Keratinocyte (primary cell): ENCODE measurements at regions not wholly inside any gene's neighbourhood (a gene's known extent, or its start where the extent isn't known, plus 50 kb on each side); places are given as distances from the start of the nearest gene placed in this dataset.

Experiments used
- DNase-seq: peaks from one replicate; pipeline ENCODE4 v3.0.0-alpha.2; 2011; ENCODE audit warnings: low read depth, missing footprints, low spot score
- FAIRE-seq: peaks from 2 replicates; lab custom pipeline; 2011; peaks lifted over from hg19 to GRCh38; lab: Jason Lieb, UNC
- H2AFZ ChIP-seq: 2 replicates; pipeline ENCODE4 v1.6.0; 2012; ENCODE audit warnings: low read length, control low read depth, inconsistent platforms; ENCODE audit not compliant: control insufficient read depth
- H3K27ac ChIP-seq: 2 replicates; pipeline ENCODE4 v1.5.1; 2011; ENCODE audit warnings: low read length; ENCODE audit not compliant: control insufficient read depth, insufficient read depth
- H3K27me3 ChIP-seq: 3 replicates; pipeline ENCODE4 v1.6.0; 2011; ENCODE audit warnings: low read length; ENCODE audit not compliant: control insufficient read depth, insufficient read depth; ENCODE audit errors: extremely low read depth
- H3K36me3 ChIP-seq, 2 experiments: 2 replicates in 1 of 2; 3 replicates in 1 of 2; pipeline ENCODE4 v1.5.1; 2011; ENCODE audit warnings: low read length in 2 of 2, mild to moderate bottlenecking in 1 of 2; ENCODE audit not compliant: control insufficient read depth in 2 of 2, insufficient read depth in 2 of 2; ENCODE audit errors: extremely low read depth in 1 of 2
- H3K4me1 ChIP-seq: 3 replicates; pipeline ENCODE4 v1.5.1; 2011; ENCODE audit warnings: low read length; ENCODE audit not compliant: control insufficient read depth, insufficient read depth; ENCODE audit errors: extremely low read depth
- H3K4me2 ChIP-seq: 3 replicates; pipeline ENCODE4 v1.6.0; 2011; ENCODE audit warnings: low read depth, low read length; ENCODE audit not compliant: control insufficient read depth, insufficient read depth; ENCODE audit errors: extremely low read depth
- H3K4me3 ChIP-seq, 3 experiments: fragments of 200-600 bp in 1 of 3; sonication (generic) in 1 of 3; 2 replicates in 2 of 3; 3 replicates in 1 of 3; pipeline ENCODE4 v1.5.1; 2011 to 2016; ENCODE audit warnings: low read length in 3 of 3, mild to moderate bottlenecking in 3 of 3, control low read depth in 2 of 3, inconsistent platforms in 1 of 3, low read depth in 1 of 3, mixed read lengths in 1 of 3, mixed run types in 1 of 3, moderate library complexity in 1 of 3; ENCODE audit not compliant: control insufficient read depth in 2 of 3, insufficient read depth in 2 of 3; ENCODE audit errors: extremely low read depth in 1 of 3
- H3K79me2 ChIP-seq: 2 replicates; pipeline ENCODE4 v1.6.0; 2012; ENCODE audit warnings: low read length; ENCODE audit not compliant: control insufficient read depth, insufficient read depth
- H3K9ac ChIP-seq: 3 replicates; pipeline ENCODE4 v1.6.0; 2011; ENCODE audit warnings: low read length; ENCODE audit not compliant: control insufficient read depth, insufficient read depth; ENCODE audit errors: extremely low read depth
- H3K9me1 ChIP-seq: 3 replicates; pipeline ENCODE4 v1.6.0; 2011; ENCODE audit warnings: low read length; ENCODE audit not compliant: control insufficient read depth, insufficient read depth; ENCODE audit errors: extremely low read depth
- H3K9me3 ChIP-seq: 2 replicates; pipeline ENCODE4 v1.5.1; 2012; ENCODE audit warnings: low read depth, low read length; ENCODE audit not compliant: control insufficient read depth
- H4K20me1 ChIP-seq: 3 replicates; pipeline ENCODE4 v1.6.0; 2011; ENCODE audit warnings: low read length; ENCODE audit not compliant: control insufficient read depth, insufficient read depth; ENCODE audit errors: extremely low read depth
- CTCF ChIP-seq, 3 experiments: IDR thresholded peaks in 1 of 3; conservative IDR thresholded peaks in 1 of 3; optimal IDR thresholded peaks in 1 of 3; 2 replicates in 2 of 3; 3 replicates in 1 of 3; pipeline versions ENCODE3 to v1.5.1; 2011; ENCODE audit warnings: low read length in 3 of 3, mild to moderate bottlenecking in 3 of 3, moderate library complexity in 2 of 3, control low read depth in 1 of 3, inconsistent platforms in 1 of 3; ENCODE audit not compliant: insufficient read depth in 2 of 3; ENCODE audit errors: extremely low read depth in 1 of 3
- EZH2 ChIP-seq: IDR thresholded peaks from one replicate; pipeline ENCODE4 v1.6.1; 2012; ENCODE audit warnings: inconsistent platforms, mild to moderate bottlenecking, low read length, moderate library complexity
- dilution Hi-C: fragments of 300-500 bp; cut with MboI; formaldehyde crosslinking; loops from one replicate; pipeline ENCODE4 v1.7.0; 2020; ENCODE audit warnings: low sequenced_read_pairs; ENCODE audit not compliant: extremely low pct_ligation_motif_present

- TF ChIP-seq CTCF (optimal IDR thresholded peaks at IDR 0.05 in 1 of 3, IDR thresholded peaks at IDR 0.05 in 1 of 3, conservative IDR thresholded peaks at IDR 0.05 in 1 of 3; ENCODE audit: extremely low read depth in 1 of 3, insufficient read depth in 2 of 3, low read length in 3 of 3) = no peak
- DNase-seq = no peak
- Histone ChIP-seq H4K20me1 (no peaks in the 10 kb centered on the region), H3K9me1 (no peaks in the 10 kb centered on the region), H3K36me3 (no peaks in the 10 kb centered on the region), H3K79me2 (no peaks in the 10 kb centered on the region), H3K27me3 (peaks cover 29% of the 10 kb centered on the region), H3K4me2 (no peak overlapping the region), H3K4me3 (no peak overlapping the region), H3K9me3 (no peaks in the 10 kb centered on the region), H3K9ac (no peak overlapping the region), H3K27ac (no peak overlapping the region), H3K4me1 (no peaks in the 10 kb centered on the region), H2AFZ (no peak overlapping the region)
- dilution Hi-C loops = no loop called here
- FAIRE-seq = no peak
These were observed 103.5 kb upstream of the COL5A1 start for GRCh38 chr9:134537951-134538641.

DNA sequence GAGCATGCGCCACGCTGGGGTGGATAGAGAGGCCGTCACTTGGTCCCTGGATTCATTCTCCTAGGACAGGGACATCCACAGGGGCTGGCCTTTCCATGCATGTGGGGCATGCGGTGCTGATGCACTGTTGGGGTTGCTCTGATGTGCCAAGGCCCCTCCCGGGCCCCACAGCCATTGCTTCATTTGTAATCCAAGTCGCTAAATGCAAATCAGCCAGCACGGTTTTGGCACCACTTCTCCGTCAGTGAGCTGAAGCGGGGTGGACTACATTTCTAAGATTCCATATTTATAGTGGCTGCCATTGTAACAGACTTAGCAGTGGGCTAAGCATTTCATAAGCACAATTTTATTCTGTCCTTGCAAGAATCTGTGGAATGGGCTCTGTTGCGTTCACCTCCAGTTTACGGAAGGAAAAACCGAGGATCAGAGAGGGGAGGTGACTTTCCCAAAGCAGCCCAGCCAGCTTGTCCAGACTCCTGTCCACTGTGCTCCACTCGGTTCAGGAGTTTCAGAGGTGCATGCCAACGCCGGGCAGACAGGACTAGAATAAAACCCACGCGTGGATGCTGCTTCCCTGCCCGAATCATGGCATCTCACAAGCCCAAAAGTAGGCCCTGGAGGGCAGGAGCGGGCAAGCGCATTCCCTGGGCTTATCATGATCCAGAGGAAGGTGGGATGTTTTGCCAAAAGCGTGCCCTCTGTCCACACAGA is 102.6 kb upstream of the COL5A1 start:
- Histone ChIP-seq H3K27ac (no peak overlapping the region), H4K20me1 (no peaks in the 10 kb centered on the region), H3K9me1 (no peaks in the 10 kb centered on the region), H3K4me3 (no peak overlapping the region), H3K9ac (no peak overlapping the region), H3K9me3 (no peaks in the 10 kb centered on the region), H2AFZ (no peak overlapping the region), H3K36me3 (no peaks in the 10 kb centered on the region), H3K27me3 (peaks cover 29% of the 10 kb centered on the region), H3K79me2 (no peaks in the 10 kb centered on the region), H3K4me1 (no peaks in the 10 kb centered on the region), H3K4me2 (no peak overlapping the region)
- DNase-seq = no peak
- no peak for FAIRE-seq
- dilution Hi-C loops = no loop called here
- TF ChIP-seq CTCF (optimal IDR thresholded peaks at IDR 0.05 in 1 of 3, IDR thresholded peaks at IDR 0.05 in 1 of 3, conservative IDR thresholded peaks at IDR 0.05 in 1 of 3; ENCODE audit: extremely low read depth in 1 of 3, insufficient read depth in 2 of 3, low read length in 3 of 3) = no peak
- no peak for TF ChIP-seq EZH2
